BJ (cell line): ENCODE measurements at regions not wholly inside any gene's neighbourhood (a gene's known extent, or its start where the extent isn't known, plus 50 kb on each side); places are given as distances from the start of the nearest gene placed in this dataset.

Experiments
- CTCF ChIA-PET: fragments of 350-600 bp; formaldehyde crosslinking; extraction: SDS; loops from one replicate; lab custom pipeline; 2021; ENCODE audit warnings: antibody characterized with exemption, inconsistent platforms; lab: Yijun Ruan, JAX
- POLR2A ChIA-PET: fragments of 300-600 bp; sonication (Branson Sonifier 250); formaldehyde crosslinking; extraction: SDS; loops from one replicate; lab custom pipeline; 2021; ENCODE audit warnings: antibody characterized with exemption; lab: Charles Lee
- DNase-seq: peaks from one replicate; pipeline ENCODE4 v3.0.0-alpha.2; 2011; ENCODE audit warnings: low read depth
- H3K27me3 ChIP-seq: 2 replicates; pipeline ENCODE4 v1.6.0; 2011; ENCODE audit warnings: low read length; ENCODE audit not compliant: control insufficient read depth, insufficient read depth
- H3K36me3 ChIP-seq: 2 replicates; pipeline ENCODE4 v1.5.1; 2011; ENCODE audit warnings: low read length; ENCODE audit not compliant: control insufficient read depth, insufficient read depth
- H3K4me3 ChIP-seq: 2 replicates; pipeline ENCODE4 v1.5.1; 2011; ENCODE audit warnings: low read depth, mild to moderate bottlenecking, control low read depth, low read length
- CTCF ChIP-seq: IDR thresholded peaks from 2 replicates; pipeline ENCODE4 v1.5.1; 2011; ENCODE audit warnings: low read depth, mild to moderate bottlenecking, control low read depth, inconsistent platforms, low read length, moderate library complexity; ENCODE audit not compliant: insufficient read depth

GRCh38 chr6:164129218-164129617 lies 714.7 kb downstream of the QKI start:
- POLR2A ChIA-PET = no interaction called here
- TF ChIP-seq CTCF = no peak
- H3K4me3 ChIP-seq = no peak overlapping the region
- no peaks in the 10 kb centered on the region for H3K36me3 ChIP-seq
- CTCF ChIA-PET = no interaction called here
- no peak for DNase-seq
- no peaks in the 10 kb centered on the region for H3K27me3 ChIP-seq

DNA sequence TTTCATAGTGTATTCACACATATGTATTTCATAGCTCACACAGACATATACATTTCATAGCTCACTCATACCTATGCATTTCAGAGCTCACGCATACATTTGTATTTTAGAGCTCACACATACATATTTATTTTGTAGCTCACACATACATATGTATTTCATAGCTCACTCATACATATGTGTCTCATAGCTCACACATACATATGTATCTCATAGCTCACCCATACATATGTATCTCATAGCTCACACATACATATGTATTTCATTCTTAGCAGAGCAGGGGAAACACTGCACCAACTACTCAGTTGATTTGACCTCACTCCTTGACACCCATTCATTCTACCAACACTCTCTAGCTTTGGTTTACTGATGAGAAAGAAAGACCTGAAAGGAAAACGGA lies 713.6 kb downstream of the QKI start:
- CTCF ChIA-PET = no interaction called here
- H3K36me3 ChIP-seq = no peaks in the 10 kb centered on the region
- POLR2A ChIA-PET = no interaction called here
- no peak overlapping the region for H3K4me3 ChIP-seq
- H3K27me3 ChIP-seq = no peaks in the 10 kb centered on the region
- TF ChIP-seq CTCF = no peak
- no peak for DNase-seq

- ChIA-PET POLR2A (no interaction called here), CTCF (no interaction called here)
- no peak for DNase-seq
- H3K36me3 ChIP-seq = no peaks in the 10 kb centered on the region
- H3K27me3 ChIP-seq = no peaks in the 10 kb centered on the region
- H3K4me3 ChIP-seq = no peak overlapping the region
- TF ChIP-seq CTCF = no peak
Observed at GRCh38 chr6:164124986-164125385, 710.5 kb downstream of the QKI start.

GRCh38 chr6:164124473-164124872 lies 710.0 kb downstream of the QKI start:
- H3K36me3 ChIP-seq = no peaks in the 10 kb centered on the region
- CTCF ChIA-PET = no interaction called here
- no peak for DNase-seq
- TF ChIP-seq CTCF = no peak
- no peak overlapping the region for H3K4me3 ChIP-seq
- no peaks in the 10 kb centered on the region for H3K27me3 ChIP-seq
- POLR2A ChIA-PET = no interaction called here

GRCh38 chr6:164122109-164122508 lies 707.6 kb downstream of the QKI start:
- no peaks in the 10 kb centered on the region for H3K27me3 ChIP-seq
- CTCF ChIA-PET = no interaction called here
- POLR2A ChIA-PET = no interaction called here
- no peak for TF ChIP-seq CTCF
- no peak overlapping the region for H3K4me3 ChIP-seq
- H3K36me3 ChIP-seq = no peaks in the 10 kb centered on the region
- no peak for DNase-seq
